ENCODE measurements at regions not wholly inside any gene's neighbourhood (a gene's known extent, or its start where the extent isn't known, plus 50 kb on each side); places are given as distances from the start of the nearest gene placed in this dataset.
A peak's percentile ranks its signal among the peaks of the same experiment; 100 is the strongest.
"Not testable (repeated sequence)": the region's sequence is repeated elsewhere in the genome, so short reads cannot be mapped to it uniquely, and the experiment has no call there.

GRCh38 chr13:73842626-73843025, 291.6 kb downstream of the KLF12 start:
- DNase-seq (ENCODE audit: low spot score), result no peak

DNA sequence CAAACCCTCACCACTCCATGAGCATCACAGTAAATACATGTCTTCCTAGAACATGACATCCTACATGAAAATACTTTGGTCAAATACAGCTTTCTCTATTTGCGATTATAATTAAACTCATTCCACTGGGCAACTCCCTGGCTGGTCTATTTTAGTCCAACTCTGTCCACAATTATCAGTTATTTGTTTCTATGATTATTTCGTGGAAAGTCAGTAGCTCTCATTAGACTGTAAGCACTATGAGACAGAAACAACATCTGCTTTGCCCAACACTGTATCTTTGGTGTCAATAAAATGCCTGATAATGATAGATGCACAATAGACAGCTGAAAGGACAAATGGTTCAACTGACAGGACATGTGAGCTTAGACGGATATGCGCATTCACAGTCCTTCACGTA, 292.0 kb downstream of the KLF12 start:
- DNase-seq (ENCODE audit: low spot score), result no peak

DNA sequence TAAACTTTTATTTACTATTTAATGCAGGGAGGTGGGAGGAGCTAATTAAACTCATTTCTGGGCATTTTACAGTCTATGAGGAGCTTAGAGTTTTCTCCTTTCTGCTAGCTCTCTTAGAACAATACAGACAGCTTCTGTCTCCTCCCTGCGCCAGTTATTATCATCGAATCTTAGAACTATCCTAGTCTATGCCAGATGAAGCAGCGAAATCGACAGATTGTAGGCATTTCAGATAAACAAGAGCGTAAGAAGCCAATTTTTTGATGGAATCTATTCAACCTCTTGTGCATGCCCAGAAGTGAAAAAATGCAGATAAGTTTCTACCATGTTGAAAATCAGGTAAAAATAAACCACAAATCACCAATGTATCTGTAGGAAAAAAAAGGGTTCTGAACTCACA, 297.1 kb downstream of the KLF12 start:
- no peak for DNase-seq (ENCODE audit: low spot score)

GRCh38 chr13:73835138-73835721, 299.0 kb downstream of the KLF12 start:
- DNase-seq (ENCODE audit: low spot score), result peak; percentile 58

- DNase-seq (ENCODE audit: low spot score), result no peak
These were observed 300.7 kb downstream of the KLF12 start for GRCh38 chr13:73833325-73834070.

DNA sequence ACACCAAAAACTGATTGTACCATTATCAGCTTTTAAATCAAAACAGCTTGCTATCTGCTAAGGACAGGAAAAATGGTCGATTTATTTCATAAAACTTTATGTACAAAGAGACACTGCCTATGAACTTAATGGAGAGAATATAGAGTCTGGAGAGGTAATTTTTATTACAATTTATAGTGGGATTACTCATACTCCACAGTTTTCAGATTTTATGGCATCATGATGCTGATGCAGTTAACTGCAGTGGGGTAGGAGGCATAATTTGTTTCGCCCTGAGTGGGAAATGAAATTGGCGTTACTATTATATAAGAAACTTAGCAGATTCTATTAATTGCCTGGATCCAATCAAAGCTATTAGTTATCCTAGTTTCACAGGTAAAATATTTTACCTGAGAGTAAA, 301.4 kb downstream of the KLF12 start:
- DNase-seq (ENCODE audit: low spot score), result no peak

GRCh38 chr13:73832128-73832588, 302.0 kb downstream of the KLF12 start:
- no peak for DNase-seq (ENCODE audit: low spot score)

DNA sequence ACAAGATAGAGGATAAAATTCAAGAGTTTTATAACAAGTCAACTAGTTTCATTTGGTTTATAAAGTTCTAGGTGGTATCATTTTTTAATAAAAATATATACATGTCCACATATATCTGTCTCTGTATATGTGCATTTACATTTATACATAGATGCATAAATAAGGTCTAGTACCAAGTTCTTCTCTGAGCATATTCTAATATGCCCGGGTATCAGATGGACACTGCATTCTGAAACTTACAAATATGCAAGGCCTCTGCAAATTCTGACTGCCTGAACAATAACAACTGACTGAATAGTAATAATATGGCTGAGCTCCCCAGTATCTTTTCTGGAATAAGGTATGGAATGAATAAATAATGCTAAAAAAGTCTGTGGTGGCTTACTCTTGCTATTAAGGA, 304.8 kb downstream of the KLF12 start:
- DNase-seq (ENCODE audit: low spot score), result no peak

DNA sequence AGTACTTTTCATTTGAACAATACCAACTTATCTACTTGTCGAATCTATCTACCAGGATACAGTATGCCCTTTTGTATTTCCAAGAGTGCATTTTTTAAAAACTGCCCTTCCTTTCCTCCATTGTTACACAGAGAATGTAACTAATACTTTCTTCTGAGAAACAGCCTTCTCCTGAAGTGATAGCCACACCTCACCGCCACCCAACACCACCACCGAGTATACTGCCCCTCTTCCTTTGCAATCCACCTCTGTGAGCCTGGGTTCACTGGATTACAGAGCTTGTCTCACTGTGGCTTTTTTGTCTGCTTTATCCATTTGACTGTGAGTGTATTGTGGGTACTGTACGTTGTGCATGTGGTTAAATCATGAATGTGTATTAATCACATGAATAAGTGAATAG, 305.4 kb downstream of the KLF12 start:
- DNase-seq (ENCODE audit: low spot score), result no peak

GRCh38 chr13:73827434-73827833, 306.8 kb downstream of the KLF12 start:
- DNase-seq (ENCODE audit: low spot score), result no peak

DNA sequence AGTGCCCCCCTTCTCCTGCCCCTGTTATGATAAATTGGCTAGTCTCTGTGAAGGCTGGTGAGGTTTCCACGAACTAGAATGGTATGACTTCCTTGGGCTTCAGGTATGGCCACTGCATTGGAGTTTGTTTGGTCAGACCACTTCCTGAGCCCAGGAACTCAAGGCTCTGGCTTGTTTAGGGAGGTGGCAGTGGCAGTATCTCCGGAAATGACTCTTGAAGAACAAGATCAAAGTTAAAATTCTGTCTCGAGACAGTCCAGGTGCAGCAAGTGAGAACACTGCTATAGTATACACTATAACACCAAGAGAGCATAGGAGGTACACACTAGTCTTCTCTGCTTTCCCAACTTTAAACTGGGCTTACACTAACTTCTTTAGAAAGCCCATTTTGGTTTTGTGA, 309.1 kb downstream of the KLF12 start:
- DNase-seq (ENCODE audit: low spot score), result no peak

DNA sequence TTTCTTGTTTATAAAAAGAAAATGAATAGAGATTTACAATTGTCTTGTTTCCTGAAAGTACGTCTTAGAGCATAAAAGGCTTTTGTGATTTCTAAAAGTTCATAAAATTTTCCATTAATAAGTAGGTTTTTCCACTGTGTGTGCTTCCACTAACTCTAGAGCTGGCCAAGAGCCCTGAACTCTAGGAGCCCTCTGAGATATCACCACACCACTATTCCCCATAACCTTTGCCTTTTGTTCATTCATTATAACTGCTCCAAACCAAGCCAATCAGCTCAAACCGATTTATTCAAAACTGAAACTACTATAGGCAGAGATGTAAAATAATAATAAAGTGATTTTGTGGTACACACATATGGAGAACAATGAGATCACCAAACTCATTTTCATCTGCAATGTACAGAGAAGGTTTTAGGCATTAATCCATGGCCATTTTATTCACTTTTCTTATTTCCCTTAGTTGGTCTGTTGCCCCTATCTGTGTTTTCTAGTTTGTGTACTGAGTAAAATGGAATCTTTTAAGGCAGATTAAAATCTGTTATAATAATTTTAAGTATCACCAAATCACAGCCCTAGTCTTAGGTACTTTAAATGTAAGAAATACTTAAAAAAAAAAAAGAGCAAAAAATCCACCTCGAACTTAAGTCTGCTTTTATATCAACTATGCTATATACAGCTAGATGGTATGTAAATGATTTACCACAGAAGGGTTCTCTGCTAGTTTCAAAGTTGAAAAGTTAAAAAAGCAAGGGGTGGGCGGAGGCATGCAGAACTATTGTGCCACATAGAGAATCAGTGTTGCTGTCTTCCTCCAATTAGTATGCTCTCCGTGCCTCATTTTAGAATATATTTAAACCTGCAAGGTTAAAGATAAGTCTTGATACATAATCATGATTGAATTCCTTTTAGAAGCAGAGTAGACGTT, 311.3 kb downstream of the KLF12 start:
- DNase-seq (ENCODE audit: low spot score), result no peak

- DNase-seq (ENCODE audit: low spot score), result no peak
These were observed 313.5 kb downstream of the KLF12 start for GRCh38 chr13:73820688-73821087.

DNA sequence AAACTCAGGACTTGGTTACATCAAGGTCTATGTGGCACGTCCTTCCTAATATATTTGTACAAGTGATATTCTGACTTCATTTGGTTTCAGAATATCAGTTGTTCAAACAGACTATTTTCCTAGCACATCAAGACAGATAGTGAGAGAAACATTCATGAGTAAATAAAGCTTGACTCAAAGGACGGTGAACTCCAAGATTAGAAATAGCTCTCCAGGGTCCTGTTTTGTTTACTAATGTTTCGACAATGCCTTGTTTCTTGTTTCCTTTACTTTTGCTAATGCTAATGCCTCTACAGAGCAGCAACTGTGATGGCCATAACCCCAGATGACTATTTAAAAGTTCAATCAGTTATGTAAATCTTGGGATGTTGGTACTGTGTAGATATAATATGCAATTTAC, 313.9 kb downstream of the KLF12 start:
- no peak for DNase-seq (ENCODE audit: low spot score)

GRCh38 chr13:73819711-73820110, 314.5 kb downstream of the KLF12 start:
- no peak for DNase-seq (ENCODE audit: low spot score)

DNA sequence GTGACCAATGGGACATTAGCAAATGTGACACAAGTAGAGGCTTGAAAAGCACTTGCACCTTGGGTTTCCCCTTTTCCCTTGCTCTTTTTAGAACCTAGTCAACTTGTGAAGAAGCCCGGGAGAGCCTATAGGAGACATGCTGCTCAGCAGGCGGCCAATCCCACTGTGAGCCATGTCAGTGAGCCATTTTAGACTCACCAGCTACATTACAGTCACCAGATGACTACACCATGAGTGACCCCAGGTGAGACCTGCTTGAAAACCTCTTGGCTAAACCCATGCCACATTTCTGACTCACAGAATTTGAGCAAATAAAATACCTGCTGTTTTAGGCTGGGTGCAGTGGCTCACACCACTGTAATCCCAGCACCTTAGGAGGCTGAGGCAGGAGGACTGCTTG, 317.5 kb downstream of the KLF12 start:
- no peak for DNase-seq (ENCODE audit: low spot score)

DNA sequence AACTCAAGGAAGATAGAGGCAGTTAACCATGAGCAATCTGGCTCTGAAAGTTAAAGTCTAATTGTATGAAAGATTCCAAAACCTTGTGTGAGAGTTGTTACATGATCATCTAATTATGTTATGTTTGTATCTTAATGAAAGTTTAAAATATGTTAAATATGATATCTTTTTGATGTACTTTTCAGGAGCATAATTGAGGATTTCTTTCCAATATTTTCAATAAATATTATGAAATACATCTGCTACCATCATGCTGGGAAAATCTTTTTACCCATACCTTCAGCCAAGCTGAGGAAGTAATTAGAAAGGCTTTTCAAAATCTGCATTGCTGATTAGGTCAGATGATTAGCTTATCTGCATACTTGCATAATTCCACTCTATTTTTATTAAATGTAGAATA, 318.4 kb downstream of the KLF12 start:
- DNase-seq (ENCODE audit: low spot score), result no peak

GRCh38 chr13:73810647-73811046, 323.6 kb downstream of the KLF12 start:
- DNase-seq (ENCODE audit: low spot score), result no peak

DNA sequence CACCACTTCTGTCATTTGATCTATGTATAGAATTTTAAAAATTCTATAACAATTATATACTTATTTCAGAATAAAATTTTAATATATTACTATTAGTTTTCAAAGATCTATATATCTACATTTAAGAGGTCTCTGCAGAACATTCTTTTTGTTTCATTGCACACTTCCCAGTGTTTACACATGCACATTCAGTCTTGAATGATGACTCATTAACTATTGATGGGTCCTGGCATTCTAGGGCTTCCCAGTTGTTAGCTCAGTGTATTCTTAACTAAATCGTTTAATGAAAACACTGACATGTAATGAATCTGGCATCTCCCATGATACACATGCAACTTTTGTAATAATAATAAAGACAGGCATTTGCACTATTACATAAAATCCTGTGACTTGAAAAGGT, 324.6 kb downstream of the KLF12 start:
- no peak for DNase-seq (ENCODE audit: low spot score)

DNA sequence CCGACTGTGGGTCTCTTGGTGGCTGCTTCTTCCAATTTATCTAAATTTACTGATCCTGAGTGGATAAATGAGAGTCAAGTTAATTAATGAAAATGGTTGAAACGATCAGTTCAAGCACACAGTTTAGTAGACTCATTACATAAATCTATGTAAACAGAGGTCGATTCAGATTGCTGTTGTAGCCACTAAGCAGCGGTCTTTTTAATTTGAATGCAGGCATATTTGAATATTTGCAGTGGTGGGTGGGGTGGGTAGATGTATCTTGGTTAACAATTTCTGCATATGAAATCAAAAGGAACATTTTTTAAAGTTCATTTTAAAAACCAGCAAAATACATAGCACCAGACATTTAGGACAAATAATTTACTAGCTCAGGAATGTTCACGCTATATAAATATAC, 325.9 kb downstream of the KLF12 start:
- DNase-seq (ENCODE audit: low spot score), result no peak

DNA sequence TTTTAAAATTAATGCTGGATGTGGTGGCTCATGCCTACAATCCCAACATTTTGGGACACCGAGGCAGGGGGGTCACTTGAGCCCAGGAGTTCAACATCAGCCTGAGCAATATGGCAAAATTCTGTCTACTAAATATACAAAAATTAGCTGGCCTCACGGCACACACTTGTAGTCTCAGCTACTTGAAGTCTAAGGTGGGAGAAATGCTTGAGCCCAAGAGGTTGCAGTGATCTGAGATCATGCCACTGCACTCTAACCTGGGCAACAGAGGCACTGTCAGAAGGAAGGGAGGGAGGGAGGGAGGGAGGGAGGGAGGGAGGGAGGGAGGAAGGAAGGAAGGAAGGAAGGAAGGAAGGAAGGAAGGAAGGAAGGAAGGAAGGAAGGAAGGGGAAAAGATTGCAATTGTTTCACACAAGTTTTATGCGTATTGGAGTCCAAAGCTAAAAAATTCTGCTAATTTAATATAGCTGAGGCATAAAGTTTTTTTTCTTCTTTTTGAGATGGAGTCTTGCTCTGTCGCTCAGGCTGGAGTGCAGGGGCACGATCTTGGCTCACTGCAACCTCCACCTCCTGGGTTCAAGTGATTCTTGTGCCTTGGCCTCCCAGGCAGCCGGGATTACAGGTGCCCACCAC, 328.8 kb downstream of the KLF12 start:
- DNase-seq (ENCODE audit: low spot score), result not testable (repeated sequence)

GRCh38 chr13:73803997-73804396, 330.2 kb downstream of the KLF12 start:
- no peak for DNase-seq (ENCODE audit: low spot score)

Measured in kidney capillary endothelial cell (primary cell).